ENCODE measurements at regions not wholly inside any gene's neighbourhood (a gene's known extent, or its start where the extent isn't known, plus 50 kb on each side); places are given as distances from the start of the nearest gene placed in this dataset.

- TF ChIP-seq CTCF (conservative IDR thresholded peaks at IDR 0.05) (no peak), EZH2 (IDR thresholded peaks at IDR 0.05; ENCODE audit: low read depth) (no peak)
Measured at GRCh38 chr9:80649496-80649895, 1039.9 kb downstream of the TLE1 start.
